ENCODE measurements at regions not wholly inside any gene's neighbourhood (a gene's known extent, or its start where the extent isn't known, plus 50 kb on each side); places are given as distances from the start of the nearest gene placed in this dataset.

DNA sequence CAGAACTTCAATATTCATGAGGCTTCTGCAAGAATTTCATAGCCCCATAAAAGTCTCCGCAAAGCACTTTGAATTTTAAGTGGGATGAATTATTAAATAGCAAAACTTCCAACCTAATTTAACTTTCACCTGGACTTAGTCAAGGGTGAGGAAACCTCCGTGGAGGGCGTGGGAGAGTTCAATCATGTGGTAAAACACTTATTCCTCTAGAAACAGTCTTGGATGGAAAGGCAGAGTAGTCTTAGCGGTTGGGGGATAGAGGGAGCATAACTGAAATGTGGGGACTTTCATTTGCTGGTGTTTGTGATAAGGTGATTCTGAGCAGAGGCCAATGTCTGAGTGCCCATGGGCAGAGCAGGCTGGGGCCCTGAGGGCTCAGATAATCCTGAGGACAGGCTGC, 241.9 kb downstream of the IRX1 start:
- Histone ChIP-seq H3K36me3 (no peaks in the 10 kb centered on the region), H3K27ac (no peak overlapping the region), H3K9me3 (no peaks in the 10 kb centered on the region), H3K4me1 (no peaks in the 10 kb centered on the region), H3K27me3 (no peaks in the 10 kb centered on the region), H3K4me3 (no peak overlapping the region)
- intact Hi-C loops (cut with DNase I), result no loop called here
- 82 to 83% methylated on average over 4 of the region's 4 CpGs for WGBS, 2 donors
- TF ChIP-seq POLR2A (IDR thresholded peaks at IDR 0.05), result no peak
- TF ChIP-seq, protein P1, sequence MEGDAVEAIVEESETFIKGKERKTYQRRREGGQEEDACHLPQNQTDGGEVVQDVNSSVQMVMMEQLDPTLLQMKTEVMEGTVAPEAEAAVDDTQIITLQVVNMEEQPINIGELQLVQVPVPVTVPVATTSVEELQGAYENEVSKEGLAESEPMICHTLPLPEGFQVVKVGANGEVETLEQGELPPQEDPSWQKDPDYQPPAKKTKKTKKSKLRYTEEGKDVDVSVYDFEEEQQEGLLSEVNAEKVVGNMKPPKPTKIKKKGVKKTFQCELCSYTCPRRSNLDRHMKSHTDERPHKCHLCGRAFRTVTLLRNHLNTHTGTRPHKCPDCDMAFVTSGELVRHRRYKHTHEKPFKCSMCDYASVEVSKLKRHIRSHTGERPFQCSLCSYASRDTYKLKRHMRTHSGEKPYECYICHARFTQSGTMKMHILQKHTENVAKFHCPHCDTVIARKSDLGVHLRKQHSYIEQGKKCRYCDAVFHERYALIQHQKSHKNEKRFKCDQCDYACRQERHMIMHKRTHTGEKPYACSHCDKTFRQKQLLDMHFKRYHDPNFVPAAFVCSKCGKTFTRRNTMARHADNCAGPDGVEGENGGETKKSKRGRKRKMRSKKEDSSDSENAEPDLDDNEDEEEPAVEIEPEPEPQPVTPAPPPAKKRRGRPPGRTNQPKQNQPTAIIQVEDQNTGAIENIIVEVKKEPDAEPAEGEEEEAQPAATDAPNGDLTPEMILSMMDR (IDR thresholded peaks at IDR 0.05), result no peak
- no peak for DNase-seq

DNA sequence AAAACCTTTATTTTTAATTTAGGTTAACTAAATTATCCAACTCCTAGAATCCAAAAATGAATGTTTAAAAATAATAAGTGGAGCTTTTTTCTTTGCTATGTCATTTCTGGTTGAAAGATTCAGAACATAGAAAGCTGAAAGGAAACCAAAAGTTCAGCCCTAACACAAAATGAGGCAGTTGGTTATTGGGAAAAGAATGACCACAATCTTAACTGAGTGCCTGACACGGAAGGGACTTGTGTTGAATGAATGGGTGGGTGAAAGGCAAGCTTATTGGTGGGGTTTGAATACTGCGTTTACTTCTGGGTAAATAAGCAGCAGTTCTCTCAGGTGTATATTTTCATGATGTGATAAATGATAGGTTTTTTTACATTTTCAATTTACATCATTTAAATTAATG, 243.5 kb downstream of the IRX1 start:
- intact Hi-C loops (cut with DNase I), result no loop called here
- Histone ChIP-seq H3K27ac (no peak overlapping the region), H3K27me3 (no peaks in the 10 kb centered on the region), H3K36me3 (no peaks in the 10 kb centered on the region), H3K9me3 (no peaks in the 10 kb centered on the region), H3K4me3 (no peak overlapping the region), H3K4me1 (no peaks in the 10 kb centered on the region)
- WGBS, 2 donors, result 80 to 83% methylated on average over 2 of the region's 2 CpGs
- no peak for TF ChIP-seq POLR2A (IDR thresholded peaks at IDR 0.05)
- TF ChIP-seq, protein P1 (IDR thresholded peaks at IDR 0.05), result no peak
- DNase-seq, result no peak

DNA sequence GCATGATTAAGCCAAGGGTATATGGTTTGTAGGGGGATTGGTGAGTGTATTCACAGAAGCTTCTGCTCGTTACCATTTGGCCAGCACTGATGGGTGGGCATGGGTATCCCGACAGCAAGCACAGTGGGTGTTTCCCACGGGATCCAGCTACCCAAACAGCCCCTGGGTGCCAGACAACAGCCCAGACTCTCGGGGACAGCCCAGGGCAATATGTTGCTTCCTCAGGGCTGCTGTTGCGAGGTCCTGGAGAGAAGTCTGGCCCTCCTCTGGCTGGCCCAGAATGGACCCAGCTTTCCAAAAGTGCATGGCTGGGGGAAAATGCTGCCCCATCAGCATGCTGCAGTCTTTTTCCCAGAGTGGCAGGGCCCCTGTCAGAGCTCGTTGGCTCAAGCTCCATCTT, 247.0 kb downstream of the IRX1 start:
- Histone ChIP-seq H3K9me3 (no peaks in the 10 kb centered on the region), H3K36me3 (no peaks in the 10 kb centered on the region), H3K4me1 (no peaks in the 10 kb centered on the region), H3K27ac (no peak overlapping the region), H3K27me3 (no peaks in the 10 kb centered on the region), H3K4me3 (no peak overlapping the region)
- WGBS, 2 donors, result 48 to 55% methylated on average over 3 of the region's 6 CpGs
- intact Hi-C loops (cut with DNase I), result no loop called here
- TF ChIP-seq POLR2A (IDR thresholded peaks at IDR 0.05), result no peak
- TF ChIP-seq, protein P1 (IDR thresholded peaks at IDR 0.05), result no peak
- DNase-seq, result no peak

DNA sequence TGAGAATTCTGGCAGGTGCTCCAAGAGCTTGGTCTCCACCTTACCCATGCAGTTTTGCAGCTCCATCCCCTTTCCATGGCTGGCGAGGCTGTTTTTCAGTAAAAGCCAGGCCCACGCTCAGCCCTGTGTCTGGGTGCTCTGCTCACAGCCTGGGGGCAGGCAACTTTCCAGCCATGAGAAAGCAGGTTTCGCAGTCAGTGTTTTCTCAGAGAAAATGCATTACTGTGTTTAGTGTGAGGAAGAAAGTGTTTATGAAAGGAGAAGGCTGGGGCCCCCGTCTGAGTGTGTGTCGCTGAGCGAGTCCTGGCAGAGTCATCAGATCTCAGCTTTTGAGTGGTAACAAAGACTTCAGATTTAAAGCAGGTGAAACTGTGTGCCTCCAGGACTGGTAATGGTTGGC, 248.1 kb downstream of the IRX1 start:
- Histone ChIP-seq H3K4me3 (no peak overlapping the region), H3K27ac (no peak overlapping the region), H3K4me1 (no peaks in the 10 kb centered on the region), H3K36me3 (no peaks in the 10 kb centered on the region), H3K9me3 (no peaks in the 10 kb centered on the region), H3K27me3 (no peaks in the 10 kb centered on the region)
- 40 to 42% methylated on average over 3 to 5 of the region's 6 CpGs for WGBS, 2 donors
- no peak for DNase-seq
- intact Hi-C loops (cut with DNase I), result no loop called here
- TF ChIP-seq, protein P1 (IDR thresholded peaks at IDR 0.05), result no peak

DNA sequence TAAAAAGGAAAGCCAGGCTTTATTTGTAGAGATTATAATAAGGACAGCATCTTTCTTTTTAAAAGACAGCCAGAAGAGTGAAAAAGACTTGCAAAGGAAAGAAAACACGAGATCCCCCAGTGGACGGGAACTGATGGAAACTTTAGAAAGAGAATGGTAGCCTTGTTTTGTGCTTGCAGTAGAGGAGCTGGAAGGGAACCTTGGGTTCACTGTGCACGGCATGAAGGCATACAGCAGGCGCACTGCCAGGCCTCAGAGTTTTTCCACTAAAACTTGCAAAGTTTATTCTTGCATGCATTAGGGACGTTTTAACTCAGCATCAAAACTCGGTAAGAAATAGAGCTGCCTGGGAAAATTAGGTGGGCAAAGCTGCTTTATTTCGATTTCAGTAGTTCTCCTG, 248.6 kb downstream of the IRX1 start:
- no peak overlapping the region for H3K27ac ChIP-seq
- no peaks in the 10 kb centered on the region for H3K9me3 ChIP-seq
- no peaks in the 10 kb centered on the region for H3K27me3 ChIP-seq
- TF ChIP-seq, protein P1 (IDR thresholded peaks at IDR 0.05), result no peak
- TF ChIP-seq POLR2A (IDR thresholded peaks at IDR 0.05), result no peak
- DNase-seq, result no peak
- no peaks in the 10 kb centered on the region for H3K4me1 ChIP-seq
- H3K36me3 ChIP-seq, result no peaks in the 10 kb centered on the region
- intact Hi-C loops (cut with DNase I), result no loop called here
- no peak overlapping the region for H3K4me3 ChIP-seq
- 60 to 67% methylated on average over 7 of the region's 7 CpGs for WGBS, 2 donors

All from esophagus squamous epithelium (tissue), 5 donors.